H9 (cell line): ENCODE measurements at regions not wholly inside any gene's neighbourhood (a gene's known extent, or its start where the extent isn't known, plus 50 kb on each side); places are given as distances from the start of the nearest gene placed in this dataset.

ENCODE experiments used
- DNase-seq: peaks from one replicate; pipeline ENCODE4 v3.0.0-alpha.2; 2017
- H2AFZ ChIP-seq: one replicate; pipeline ENCODE4 v1.6.1; 2013; ENCODE audit warnings: mild to moderate bottlenecking, low read length, control low read depth, moderate library complexity
- H2AK5ac ChIP-seq: 2 replicates; pipeline ENCODE4 v1.6.1; 2013; ENCODE audit warnings: low read length, control low read depth, mixed read lengths; ENCODE audit not compliant: insufficient read length
- H2BK120ac ChIP-seq: one replicate; pipeline ENCODE4 v1.6.1; 2013; ENCODE audit warnings: low read depth, mild to moderate bottlenecking, low read length, control low read depth, inconsistent platforms; ENCODE audit not compliant: poor library complexity, severe bottlenecking
- H2BK12ac ChIP-seq: 2 replicates; pipeline ENCODE4 v1.6.1; 2013; ENCODE audit warnings: low read length, control low read depth, mixed read lengths, low read depth; ENCODE audit not compliant: insufficient read length
- H2BK15ac ChIP-seq: 2 replicates; pipeline ENCODE4 v1.6.1; 2013; ENCODE audit warnings: low read depth, low read length, control low read depth
- H2BK20ac ChIP-seq: one replicate; pipeline ENCODE4 v1.6.1; 2013; ENCODE audit warnings: low read depth, mild to moderate bottlenecking, low read length, control low read depth, inconsistent platforms; ENCODE audit not compliant: poor library complexity, severe bottlenecking
- H2BK5ac ChIP-seq: 2 replicates; pipeline ENCODE4 v1.6.1; 2013; ENCODE audit warnings: low read length, control low read depth, mixed read lengths; ENCODE audit not compliant: insufficient read length
- H3K14ac ChIP-seq: 2 replicates; pipeline ENCODE4 v1.6.1; 2013; ENCODE audit warnings: low read length, control low read depth; ENCODE audit not compliant: insufficient read depth
- H3K18ac ChIP-seq: 2 replicates; pipeline ENCODE4 v1.6.1; 2013; ENCODE audit warnings: low read depth, mild to moderate bottlenecking, mixed read lengths, low read length, control low read depth; ENCODE audit not compliant: insufficient read length
- H3K23ac ChIP-seq: 2 replicates; pipeline ENCODE4 v1.6.1; 2013; ENCODE audit warnings: low read length, control low read depth, mixed read lengths, low read depth; ENCODE audit not compliant: insufficient read length
- H3K23me2 ChIP-seq: 2 replicates; pipeline ENCODE4 v1.6.1; 2013; ENCODE audit warnings: low read depth, mild to moderate bottlenecking, mixed read lengths, low read length, control low read depth; ENCODE audit not compliant: insufficient read length, poor library complexity, severe bottlenecking
- H3K27ac ChIP-seq: 2 replicates; pipeline ENCODE4 v1.5.1; 2013; ENCODE audit warnings: low read length, control low read depth, mixed read lengths, low read depth; ENCODE audit not compliant: insufficient read length
- H3K27me3 ChIP-seq: 2 replicates; pipeline ENCODE4 v1.6.1; 2013; ENCODE audit warnings: low read length, control low read depth, inconsistent platforms; ENCODE audit not compliant: insufficient read depth
- H3K4ac ChIP-seq: 2 replicates; pipeline ENCODE4 v1.6.1; 2013; ENCODE audit warnings: low read depth, mild to moderate bottlenecking, control low read depth, inconsistent platforms, low read length, moderate library complexity
- H3K4me1 ChIP-seq: 2 replicates; pipeline ENCODE4 v1.6.1; 2013; ENCODE audit warnings: low read length, control low read depth, inconsistent platforms; ENCODE audit not compliant: insufficient read depth
- H3K4me2 ChIP-seq: 2 replicates; pipeline ENCODE4 v1.6.1; 2013; ENCODE audit warnings: low read length, control low read depth, mixed read lengths; ENCODE audit not compliant: insufficient read length, insufficient read depth
- H3K56ac ChIP-seq: 2 replicates; pipeline ENCODE4 v1.6.1; 2013; ENCODE audit warnings: low read depth, mild to moderate bottlenecking, mixed read lengths, low read length, control low read depth; ENCODE audit not compliant: insufficient read length
- H3K79me1 ChIP-seq: 2 replicates; pipeline ENCODE4 v1.6.1; 2013; ENCODE audit warnings: low read depth, mild to moderate bottlenecking, moderate library complexity, low read length, control low read depth, inconsistent platforms; ENCODE audit not compliant: insufficient read depth, poor library complexity, severe bottlenecking
- H3K79me2 ChIP-seq: 2 replicates; pipeline ENCODE4 v1.6.1; 2013; ENCODE audit warnings: low read length, control low read depth, inconsistent platforms; ENCODE audit not compliant: insufficient read depth
- H3K9ac ChIP-seq: 2 replicates; pipeline ENCODE4 v1.6.1; 2013; ENCODE audit warnings: low read length, control low read depth, mixed read lengths; ENCODE audit not compliant: insufficient read length; ENCODE audit errors: extremely low read depth
- H3K9me3 ChIP-seq: one replicate; pipeline ENCODE4 v1.6.1; 2013; ENCODE audit warnings: low read depth, low read length, inconsistent platforms; ENCODE audit not compliant: control insufficient read depth
- H3T11ph ChIP-seq: one replicate; pipeline ENCODE4 v1.6.1; 2013; ENCODE audit warnings: mild to moderate bottlenecking, low read length, control low read depth, inconsistent platforms
- H4K20me1 ChIP-seq: one replicate; pipeline ENCODE4 v1.6.1; 2013; ENCODE audit not compliant: control insufficient read depth, insufficient read length, insufficient read depth
- H4K5ac ChIP-seq: 2 replicates; pipeline ENCODE4 v1.6.1; 2013; ENCODE audit warnings: low read depth, mild to moderate bottlenecking, mixed read lengths, low read length, control low read depth; ENCODE audit not compliant: insufficient read length
- H4K8ac ChIP-seq: replicated peaks from 2 replicates; pipeline ENCODE4 v1.6.1; 2013; ENCODE audit warnings: low read length, control low read depth, mixed read lengths, low read depth; ENCODE audit not compliant: insufficient read length
- H4K91ac ChIP-seq: 2 replicates; pipeline ENCODE4 v1.6.1; 2013; ENCODE audit warnings: low read depth, mild to moderate bottlenecking, moderate library complexity, mixed read lengths, low read length, control low read depth; ENCODE audit not compliant: insufficient read length
- H3K27ac Mint-ChIP-seq, 3 experiments: 2 replicates in 2 of 3; 3 replicates in 1 of 3; pipeline ENCODE4 v1.8.0; 2020 to 2021; ENCODE audit warnings: mixed read lengths in 3 of 3, mild to moderate bottlenecking in 1 of 3, moderate library complexity in 1 of 3
- H3K27me3 Mint-ChIP-seq: 2 replicates; pipeline ENCODE4 v1.8.0; 2021; ENCODE audit warnings: low read depth, mild to moderate bottlenecking, moderate library complexity, mixed read lengths
- H3K36me3 Mint-ChIP-seq, 3 experiments: 2 replicates in 2 of 3; 3 replicates in 1 of 3; pipeline ENCODE4 v1.8.0; 2020 to 2021; ENCODE audit warnings: low read depth in 3 of 3, mixed read lengths in 3 of 3; ENCODE audit not compliant: insufficient read depth in 1 of 3
- H3K4me1 Mint-ChIP-seq, 2 experiments: 2 replicates each; pipeline ENCODE4 v1.8.0; 2020; ENCODE audit warnings: mixed read lengths in 2 of 2
- H3K4me3 Mint-ChIP-seq, 2 experiments: 2 replicates in 1 of 2; 3 replicates in 1 of 2; pipeline ENCODE4 v1.8.0; 2020 to 2021; ENCODE audit warnings: mild to moderate bottlenecking in 2 of 2, mixed read lengths in 2 of 2, moderate library complexity in 1 of 2
- H3K9me3 Mint-ChIP-seq, 2 experiments: 2 replicates in 1 of 2; 3 replicates in 1 of 2; pipeline ENCODE4 v1.8.0; 2020; ENCODE audit warnings: mild to moderate bottlenecking in 2 of 2, mixed read lengths in 2 of 2, moderate library complexity in 1 of 2
- CTCF ChIP-seq: fragments of 200-600 bp; sonication (generic); conservative IDR thresholded peaks from 3 replicates; pipeline ENCODE4 v1.8.0; 2021; ENCODE audit warnings: antibody characterized with exemption, mild to moderate bottlenecking
- WGBS: extraction: QIAGEN DNeasy Blood & Tissue Kit; methylation state at CpG from one replicate; pipeline ENCODE4 v1.1.7; 2013; ENCODE audit warnings: missing lambda C conversion rate, low lambda C conversion rate, mixed read lengths; ENCODE audit not compliant: insufficient read length; ENCODE audit errors: extremely low coverage; 5-methylcytosine and 5-hydroxymethylcytosine counted together

GRCh38 chr5:144644317-144644716 is 473.6 kb downstream of the KCTD16 start:
- Histone ChIP-seq H3K56ac (no peak overlapping the region), H3K23me2 (no peaks in the 10 kb centered on the region), H3K27ac (no peak overlapping the region), H2BK15ac (no peak overlapping the region), H3K4me1 (no peaks in the 10 kb centered on the region), H3T11ph (no peak overlapping the region), H3K18ac (no peak overlapping the region), H3K4ac (no peak overlapping the region), H2AK5ac (no peak overlapping the region), H2BK120ac (no peak overlapping the region), H3K4me2 (no peak overlapping the region), H2BK5ac (no peak overlapping the region), H3K9ac (no peak overlapping the region), H3K14ac (no peak overlapping the region), H3K79me2 (no peaks in the 10 kb centered on the region), H2AFZ (no peak overlapping the region), H4K8ac (no peak overlapping the region), H3K27me3 (no peaks in the 10 kb centered on the region), H3K79me1 (no peaks in the 10 kb centered on the region), H3K23ac (no peak overlapping the region), H4K5ac (no peak overlapping the region), H3K9me3 (no peaks in the 10 kb centered on the region), H4K91ac (no peak overlapping the region), H2BK12ac (no peak overlapping the region), H4K20me1 (no peaks in the 10 kb centered on the region), H2BK20ac (no peak overlapping the region)
- Mint-ChIP-seq H3K27me3 (peaks cover 42% of the 10 kb centered on the region), H3K27ac (no peak overlapping the region), H3K9me3 (peaks cover 5 to 7% of the 10 kb centered on the region in 2 experiments), H3K36me3 (peaks cover 0 to 7% (median 4%) of the 10 kb centered on the region in 3 experiments; a peak in 5 of 7 replicates), H3K4me3 (no peak overlapping the region), H3K4me1 (peaks cover 13 to 15% of the 10 kb centered on the region in 2 experiments)
- no peak for TF ChIP-seq CTCF
- DNase-seq, result no peak
- no CpG with 5 or more reads among the region's 3 CpGs for WGBS
